DMS114 treated with DMSO at 0.1 percent for 48 hours (cell line): ENCODE measurements at regions not wholly inside any gene's neighbourhood (a gene's known extent, or its start where the extent isn't known, plus 50 kb on each side); places are given as distances from the start of the nearest gene placed in this dataset.

Experiments
- DNase-seq: peaks from one replicate; lab custom pipeline; 2025; ENCODE audit not compliant: unreplicated experiment; lab: John Stamatoyannopoulos, UW

- no peak for DNase-seq
Measured at GRCh38 chr6:87938287-87938686, 109.4 kb upstream of the SPACA1 start.

DNA sequence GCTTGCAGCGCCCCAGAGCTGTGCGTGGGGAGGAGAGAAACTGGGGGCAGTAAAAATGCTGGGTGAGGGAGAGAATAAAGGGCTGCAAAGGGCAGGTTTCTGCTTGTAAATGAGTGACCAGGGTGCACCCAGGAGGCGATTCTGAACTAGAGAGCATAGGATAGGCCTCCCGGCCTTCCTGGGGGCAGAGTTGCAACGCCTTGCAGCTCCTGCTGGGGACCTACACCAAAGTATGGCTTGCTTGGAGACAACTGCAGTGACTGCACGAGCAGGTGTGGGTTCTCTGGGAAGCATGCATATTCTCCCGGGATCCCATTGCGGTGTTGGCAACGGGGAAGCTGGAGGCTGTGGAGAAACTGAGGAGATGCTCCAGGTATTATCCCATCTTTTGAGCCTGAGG lies 111.6 kb upstream of the SPACA1 start:
- DNase-seq: no peak

GRCh38 chr6:87935196-87935595 lies 112.4 kb upstream of the SPACA1 start:
- no peak for DNase-seq

DNA sequence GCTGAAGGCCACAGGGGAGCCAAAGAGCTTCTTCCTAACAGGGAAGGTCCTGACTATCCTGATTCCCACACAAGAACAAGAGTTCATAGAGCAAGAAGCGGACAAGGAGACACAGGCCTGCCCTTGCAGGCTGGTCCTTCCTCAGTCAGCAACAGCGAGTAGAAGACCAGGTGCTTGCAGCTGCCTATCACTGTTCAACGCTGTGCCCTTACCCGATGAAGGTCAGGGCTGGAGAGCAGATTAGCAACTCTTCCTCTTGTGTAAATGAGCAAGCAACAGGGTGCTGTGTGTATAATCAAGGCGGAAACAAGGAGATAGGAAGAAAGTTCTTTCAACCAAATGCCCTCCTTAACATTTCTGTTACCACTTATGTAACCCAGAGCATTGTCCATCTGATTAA lies 115.3 kb upstream of the SPACA1 start:
- DNase-seq: no peak

GRCh38 chr6:87929843-87930288 lies 117.8 kb upstream of the SPACA1 start:
- DNase-seq: peak; percentile 68

DNA sequence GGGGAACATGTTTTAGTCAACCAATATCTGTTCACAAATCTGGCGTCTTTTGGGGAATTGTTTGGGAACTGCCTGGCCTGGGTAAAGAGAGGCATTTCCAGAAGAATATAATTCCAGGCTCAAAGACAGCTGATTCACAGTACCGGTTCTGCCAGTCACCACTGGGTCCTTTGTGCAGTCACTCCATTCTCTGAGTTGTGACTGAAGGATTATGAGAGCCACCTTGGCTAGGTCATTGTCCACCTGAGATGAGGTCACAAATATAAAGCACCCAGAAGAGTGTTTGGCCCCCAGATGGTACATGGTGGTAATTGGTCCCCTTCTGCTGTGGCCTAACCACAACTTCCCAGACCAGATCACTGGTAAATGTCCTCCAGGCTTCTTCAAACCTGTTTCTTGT lies 121.0 kb upstream of the SPACA1 start:
- DNase-seq: no peak

DNA sequence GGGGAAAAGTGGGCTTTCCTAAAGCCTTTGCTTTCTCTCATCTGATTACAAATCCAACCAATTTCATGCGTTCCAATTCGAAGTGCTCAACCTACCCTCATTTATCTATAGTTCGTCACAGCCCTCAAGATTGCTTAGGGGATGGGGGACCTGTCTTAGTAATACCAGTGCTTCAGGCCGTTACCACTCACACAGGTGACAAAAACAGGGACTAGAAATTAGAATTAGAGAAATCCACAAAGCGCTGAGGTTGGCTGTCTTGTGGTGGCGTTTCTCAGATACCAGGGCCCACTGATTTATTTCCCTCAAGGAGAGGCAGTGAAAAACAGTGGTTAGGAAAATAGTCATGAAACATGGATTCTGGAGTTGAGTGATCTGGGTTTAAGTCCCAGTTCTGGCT lies 121.6 kb upstream of the SPACA1 start:
- no peak for DNase-seq

- DNase-seq: no peak
Measured at GRCh38 chr6:87925373-87926060, 122.1 kb upstream of the SPACA1 start.

GRCh38 chr6:87923389-87924050 lies 124.1 kb upstream of the SPACA1 start:
- no peak for DNase-seq

DNA sequence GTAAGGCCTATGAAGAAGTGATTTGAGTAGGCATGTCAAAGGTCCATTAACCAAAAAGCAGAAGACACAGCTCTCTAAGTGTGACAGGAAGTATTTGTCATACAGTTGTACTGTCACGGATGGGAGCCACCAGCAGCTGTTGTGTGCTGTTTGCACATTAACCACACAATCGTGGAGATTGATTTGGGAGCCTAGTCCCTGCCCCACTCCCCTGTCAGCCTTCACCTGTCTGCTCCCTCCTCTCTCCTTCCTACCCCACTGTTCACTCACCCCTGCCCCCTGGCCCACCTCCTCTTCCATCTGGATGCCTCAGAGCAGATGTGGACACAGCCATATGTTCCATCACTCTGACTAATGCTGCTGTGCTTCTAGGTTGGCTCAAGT lies 124.7 kb upstream of the SPACA1 start:
- no peak for DNase-seq

GRCh38 chr6:87922196-87922946 lies 125.3 kb upstream of the SPACA1 start:
- no peak for DNase-seq

DNA sequence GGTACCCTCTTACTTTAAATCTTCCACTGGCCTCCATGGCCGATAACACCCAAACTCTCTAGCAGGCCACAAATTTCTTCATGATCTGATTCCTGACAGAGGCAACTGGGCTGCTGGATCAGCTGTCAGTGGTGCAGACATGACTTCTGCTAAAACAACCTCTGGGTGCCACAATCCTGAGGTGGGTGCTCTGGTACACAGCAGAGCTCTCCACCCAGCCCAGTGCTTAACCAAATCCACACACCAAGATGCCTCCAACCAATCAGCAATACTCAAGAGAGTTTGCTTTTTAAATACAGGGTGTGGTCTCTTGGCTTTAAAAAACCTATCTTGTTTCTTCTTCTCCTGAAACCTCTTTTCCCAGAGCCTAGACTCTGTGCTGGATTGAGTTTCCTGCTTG lies 126.6 kb upstream of the SPACA1 start:
- no peak for DNase-seq

- DNase-seq: no peak
Measured at GRCh38 chr6:87920245-87920644, 127.4 kb upstream of the SPACA1 start.

DNA sequence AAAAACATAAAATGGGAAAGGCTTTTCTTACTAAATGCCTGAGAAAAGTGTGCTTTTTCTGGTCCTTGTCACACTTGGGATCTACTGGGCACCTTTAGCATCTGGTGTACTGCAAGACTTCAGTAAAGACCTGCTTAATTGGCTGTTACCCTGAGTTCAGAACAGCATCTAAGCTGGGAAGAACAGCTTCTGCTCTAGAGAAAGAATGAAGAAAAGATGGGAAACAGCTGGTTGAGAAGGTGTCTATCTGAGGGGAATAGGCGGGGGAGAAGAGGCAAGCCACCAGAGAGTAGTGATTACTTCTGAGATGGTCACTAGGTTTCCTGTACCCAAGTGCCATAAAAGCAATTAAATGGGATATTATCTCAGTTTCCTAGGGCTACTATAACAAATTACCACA lies 128.2 kb upstream of the SPACA1 start:
- DNase-seq: no peak

- DNase-seq: no peak
Measured at GRCh38 chr6:87919001-87919400, 128.6 kb upstream of the SPACA1 start.

GRCh38 chr6:87918461-87918941 lies 129.1 kb upstream of the SPACA1 start:
- DNase-seq: no peak

- DNase-seq: no peak
Measured at GRCh38 chr6:87917886-87918285, 129.8 kb upstream of the SPACA1 start.

- no peak for DNase-seq
Measured at GRCh38 chr6:87916446-87916845, 131.2 kb upstream of the SPACA1 start.

GRCh38 chr6:87914637-87915395 lies 132.8 kb upstream of the SPACA1 start:
- no peak for DNase-seq

GRCh38 chr6:87913974-87914373 lies 133.7 kb upstream of the SPACA1 start:
- no peak for DNase-seq

- no peak for DNase-seq
Measured at GRCh38 chr6:87912102-87912501, 135.5 kb upstream of the SPACA1 start.
